ENCODE measurements at regions not wholly inside any gene's neighbourhood (a gene's known extent, or its start where the extent isn't known, plus 50 kb on each side); places are given as distances from the start of the nearest gene placed in this dataset.
"Not testable (repeated sequence)": the region's sequence is repeated elsewhere in the genome, so short reads cannot be mapped to it uniquely, and the experiment has no call there.

- no peak for DNase-seq
These were observed 136.4 kb downstream of the SST start for GRCh38 chr3:187533797-187534196.

GRCh38 chr3:187531831-187532230 lies 138.4 kb downstream of the SST start:
- no peak for DNase-seq

- DNase-seq: no peak
These were observed 147.3 kb downstream of the SST start for GRCh38 chr3:187522890-187523289.

- no peak for DNase-seq
These were observed 147.9 kb downstream of the SST start for GRCh38 chr3:187522293-187522692.

GRCh38 chr3:187521546-187521945 lies 148.6 kb downstream of the SST start:
- DNase-seq: no peak

DNA sequence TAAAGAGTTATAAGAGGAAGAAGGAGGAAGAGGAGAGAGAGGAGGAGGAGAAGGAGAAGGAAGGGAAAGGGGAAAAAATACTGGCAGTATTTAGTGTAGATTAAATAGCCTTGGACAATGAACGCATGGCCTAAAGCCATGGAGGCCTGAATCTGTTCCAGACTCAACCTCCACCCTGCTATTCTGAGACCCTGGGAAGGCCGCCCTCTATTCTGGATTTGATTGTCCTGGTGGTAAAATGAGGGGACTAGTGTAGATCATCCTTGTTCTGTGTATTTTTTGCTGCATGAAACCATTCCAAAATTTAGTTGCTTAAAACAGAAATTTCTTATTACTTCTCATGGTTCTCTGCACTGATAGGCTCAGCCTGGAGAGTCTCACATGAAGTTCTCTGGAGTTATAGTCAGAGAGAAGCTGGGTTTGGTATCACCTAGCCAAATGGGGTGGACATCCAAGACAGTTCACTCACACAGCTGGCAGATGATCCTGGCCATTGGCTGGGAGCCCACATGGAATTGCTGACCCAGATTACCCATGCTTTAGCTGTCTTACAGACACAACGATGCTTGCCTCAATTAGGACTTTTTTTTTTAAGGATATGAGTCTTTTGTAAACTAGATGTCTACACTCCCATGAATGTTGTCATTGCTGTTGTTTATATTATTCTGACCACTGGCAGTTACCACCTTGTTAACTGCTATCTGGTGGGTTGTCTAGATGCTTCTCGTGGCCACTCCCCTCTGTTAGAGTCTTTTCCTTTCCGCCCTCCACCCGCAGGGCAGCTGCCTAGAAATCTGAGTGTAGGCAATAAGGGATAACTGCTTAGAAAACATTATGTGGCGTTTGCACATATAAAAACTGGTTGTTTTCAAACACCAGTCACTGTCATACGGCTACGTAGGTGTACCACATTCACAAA lies 149.9 kb downstream of the SST start:
- peak; percentile 48 for DNase-seq

GRCh38 chr3:187519428-187519890 lies 150.7 kb downstream of the SST start:
- peak; percentile 90 for DNase-seq

DNA sequence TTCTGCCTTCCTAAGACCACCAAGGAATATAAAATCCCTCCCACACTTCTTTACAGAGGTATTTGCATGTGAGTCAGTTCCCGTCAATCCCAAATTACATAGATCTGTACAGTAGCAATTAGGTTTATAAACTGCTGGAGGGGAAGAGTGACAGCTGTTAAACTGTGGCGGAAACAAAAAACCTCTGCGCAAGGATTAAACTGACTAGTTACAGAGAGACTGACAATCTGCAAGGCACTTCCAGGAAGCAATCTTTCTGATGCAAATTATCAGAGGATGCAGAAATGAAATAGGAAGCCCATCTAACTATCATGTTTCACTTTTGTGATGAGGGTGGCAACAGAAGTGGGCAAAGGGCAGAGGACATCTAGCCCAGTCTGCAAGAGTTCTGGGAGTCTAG lies 150.4 kb downstream of the RTP4 start:
- peak; percentile 3 for DNase-seq

- DNase-seq: no peak
These were observed 150.0 kb downstream of the RTP4 start for GRCh38 chr3:187518207-187518606.

GRCh38 chr3:187516446-187517185 lies 148.4 kb downstream of the RTP4 start:
- DNase-seq: peak; percentile 42

DNA sequence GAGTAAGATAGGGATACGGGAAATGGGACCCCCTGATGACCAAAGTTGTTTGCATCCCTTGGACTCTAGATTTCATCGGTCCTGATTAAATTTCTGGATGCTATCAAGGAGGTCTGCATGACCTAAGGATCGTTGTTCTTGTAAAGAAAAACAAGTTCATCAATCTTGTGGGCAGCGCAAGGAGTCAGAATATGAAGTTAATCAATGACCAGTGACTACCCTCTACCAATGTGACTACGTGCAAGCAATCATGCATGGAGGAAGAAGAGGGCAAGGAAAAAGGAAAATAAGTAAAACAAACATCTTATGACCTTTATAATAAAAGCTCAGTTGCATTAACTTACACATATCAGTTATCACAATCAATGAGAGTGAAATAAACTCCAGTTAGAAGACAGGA lies 139.7 kb downstream of the RTP4 start:
- DNase-seq: no peak

DNA sequence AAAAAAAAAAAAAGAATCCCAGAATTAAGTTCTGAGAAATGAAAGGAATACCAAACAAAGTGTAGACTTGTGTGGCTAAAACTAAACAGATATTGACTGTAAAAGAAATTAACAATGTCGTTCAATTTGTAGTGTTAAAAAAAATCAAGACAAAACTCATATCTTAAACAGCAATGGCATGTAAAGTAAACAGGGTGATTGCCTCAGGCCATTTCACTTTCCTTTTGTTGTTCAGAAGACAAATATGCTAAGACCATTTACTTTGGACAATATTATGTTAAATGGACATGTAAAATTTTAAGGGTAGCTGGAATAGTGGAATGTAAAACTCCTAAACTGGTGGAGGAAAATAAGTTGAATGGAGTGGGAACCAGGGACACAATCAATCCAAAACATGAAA lies 139.1 kb downstream of the RTP4 start:
- DNase-seq: no peak

GRCh38 chr3:187504435-187504834 lies 136.2 kb downstream of the RTP4 start:
- no peak for DNase-seq

DNA sequence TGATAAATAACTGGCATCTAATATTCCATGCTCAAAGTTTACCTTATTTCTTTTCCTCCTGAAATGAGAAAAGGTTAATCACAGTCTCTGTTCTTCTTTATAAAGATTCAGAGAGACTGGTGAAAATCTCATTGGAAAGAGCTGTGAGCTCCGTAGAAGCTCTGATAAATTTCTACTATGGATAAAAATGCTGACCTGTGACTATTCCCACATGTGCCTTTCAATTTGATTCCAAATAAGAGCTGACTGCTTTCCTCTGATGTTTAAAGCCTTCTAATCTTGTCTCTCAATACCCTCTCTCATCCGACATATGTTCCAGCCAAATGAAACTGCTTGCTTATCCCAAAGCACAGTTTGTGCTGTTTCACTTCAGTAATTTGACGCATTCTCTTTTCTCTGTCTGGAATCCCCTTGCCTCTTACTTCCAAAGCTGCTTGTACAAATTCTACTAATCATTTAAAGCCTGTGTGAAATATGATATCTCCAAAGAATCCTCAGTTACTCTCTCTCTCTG lies 130.1 kb downstream of the RTP4 start:
- DNase-seq: no peak

DNA sequence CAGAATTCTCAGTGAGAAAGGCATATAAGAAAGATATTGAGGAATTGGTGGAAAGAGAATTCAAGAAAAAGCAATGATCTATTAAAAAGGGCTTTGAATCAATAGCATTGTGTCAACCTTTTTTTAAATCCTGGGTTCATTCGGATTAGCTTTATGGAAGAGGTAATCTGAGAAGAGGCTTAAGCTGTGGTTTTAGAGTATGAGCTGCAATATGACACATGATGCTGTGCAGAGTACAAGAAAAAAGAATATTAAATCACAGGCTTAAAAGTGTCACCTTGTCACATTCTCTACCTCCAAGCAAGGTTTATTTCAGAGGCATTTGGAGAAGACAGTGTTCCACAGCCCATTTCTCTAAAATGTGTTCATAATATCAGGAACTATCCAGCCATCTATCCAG lies 128.9 kb downstream of the RTP4 start:
- no peak for DNase-seq

GRCh38 chr3:187494056-187494455 lies 125.9 kb downstream of the RTP4 start:
- not testable (repeated sequence) for DNase-seq

DNA sequence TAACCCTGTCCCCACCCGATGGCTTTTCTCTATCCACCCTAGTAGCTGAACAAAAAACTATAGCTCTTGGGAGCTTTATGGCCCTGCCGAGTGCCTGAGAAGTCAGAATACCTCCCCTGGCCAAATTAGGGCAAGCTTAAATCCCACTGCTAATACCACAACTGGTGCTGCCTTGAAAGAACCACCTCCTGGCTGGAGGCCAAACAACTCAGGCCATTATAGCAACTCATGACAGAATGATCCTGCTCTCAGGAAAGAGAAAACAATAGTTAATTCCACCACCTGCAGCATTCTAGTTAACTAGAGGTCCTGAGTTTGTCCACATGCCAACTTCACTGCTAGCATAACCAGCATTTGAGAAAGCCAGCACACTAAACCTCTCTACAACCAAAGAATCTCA lies 123.2 kb downstream of the RTP4 start:
- no peak for DNase-seq

DNA sequence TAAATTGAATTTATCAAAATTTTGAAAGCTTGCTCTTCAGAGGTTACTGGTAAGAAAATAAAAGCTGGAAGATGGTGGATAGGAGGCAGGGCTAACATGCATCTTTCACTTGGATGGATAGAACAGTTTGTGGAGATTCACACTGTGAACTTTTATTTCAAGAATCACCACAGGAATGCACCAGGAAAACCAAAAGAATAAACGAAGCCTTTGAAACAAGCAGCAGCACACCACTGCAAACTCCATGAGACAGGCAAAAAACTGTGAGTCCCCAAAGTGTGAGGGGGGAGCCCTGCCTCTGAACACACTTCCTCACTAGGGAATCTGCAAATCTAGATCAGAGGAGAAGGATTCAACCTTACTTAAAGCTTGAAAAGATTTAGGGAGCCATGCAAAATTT lies 122.2 kb downstream of the RTP4 start:
- peak; percentile 16 for DNase-seq

DNA sequence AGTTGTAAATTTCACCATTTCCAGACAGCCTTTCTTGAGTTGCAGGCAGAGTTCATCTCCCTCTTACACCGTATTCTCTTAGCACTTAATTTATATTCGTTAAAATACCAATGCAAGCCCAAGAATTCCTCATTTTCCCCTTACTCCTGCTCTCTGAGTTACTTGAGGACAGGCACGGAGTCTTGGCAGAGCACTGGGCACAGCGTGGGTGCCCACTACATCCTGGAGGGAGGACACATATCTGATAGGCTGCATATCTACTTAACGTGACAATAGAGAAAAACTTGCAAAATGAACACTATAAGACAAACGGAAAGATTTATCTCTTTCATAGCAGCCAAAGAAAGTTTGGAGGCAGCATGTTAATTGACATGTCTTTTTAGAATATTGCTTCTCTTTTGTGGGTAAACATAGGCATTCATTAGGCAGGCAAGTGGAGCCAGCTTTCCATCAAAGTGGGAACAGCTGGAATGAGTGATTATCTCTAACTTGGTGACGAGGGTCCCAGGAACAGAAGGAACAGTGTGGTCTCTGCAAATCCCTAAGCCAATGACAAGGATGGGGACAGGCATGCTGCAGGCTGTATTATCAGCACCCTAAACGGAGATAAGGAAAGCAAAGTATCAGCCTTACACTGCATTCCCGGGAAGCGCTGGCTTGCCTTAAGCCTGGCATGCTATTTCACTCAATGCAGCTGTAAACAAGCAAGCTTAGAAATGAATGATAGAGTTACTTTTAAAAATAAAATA lies 116.5 kb downstream of the RTP4 start:
- DNase-seq: no peak

- no peak for DNase-seq
These were observed 113.2 kb downstream of the RTP4 start for GRCh38 chr3:187481426-187481825.

GRCh38 chr3:187475613-187476012 lies 107.4 kb downstream of the RTP4 start:
- DNase-seq: not testable (repeated sequence)

- no peak for DNase-seq
These were observed 105.7 kb downstream of the RTP4 start for GRCh38 chr3:187473778-187474406.

DNA sequence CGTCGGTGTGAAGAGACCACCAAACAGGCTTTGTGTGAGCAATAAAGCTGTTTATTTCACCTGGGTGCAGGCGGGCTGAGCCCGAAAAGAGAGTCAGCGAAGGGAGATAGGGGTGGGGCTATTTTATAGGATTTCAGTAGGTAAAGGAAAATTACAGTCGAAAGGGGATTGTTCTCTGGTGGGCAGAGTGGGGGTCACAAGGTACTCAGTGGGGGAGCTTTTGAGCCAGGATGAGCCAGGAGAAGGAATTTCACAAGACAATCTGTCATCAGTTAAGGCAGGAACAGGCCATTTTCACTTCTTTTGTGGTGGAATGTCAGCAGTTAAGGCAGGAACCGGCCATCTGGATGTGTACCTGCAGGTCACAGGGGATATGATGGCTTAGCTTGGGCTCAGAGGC lies 98.1 kb downstream of the RTP4 start:
- not testable (repeated sequence) for DNase-seq
